WTC11 (cell line): ENCODE measurements at regions not wholly inside any gene's neighbourhood (a gene's known extent, or its start where the extent isn't known, plus 50 kb on each side); places are given as distances from the start of the nearest gene placed in this dataset.

ENCODE experiments used
- ATAC-seq: fragments of 200-7000 bp; cut with Tn5 transposase; 2 replicates; pipeline ENCODE4 v1.10.0; 2021; ENCODE audit warnings: mild to moderate bottlenecking, moderate library complexity
- CTCF ChIA-PET: fragments of 300-600 bp; sonication (Branson Sonifier 250); formaldehyde crosslinking; loops from one replicate; lab custom pipeline; 2021; ENCODE audit warnings: antibody characterized with exemption; lab: Charles Lee
- POLR2A ChIA-PET: fragments of 350-600 bp; sonication (Branson Sonifier 250); formaldehyde crosslinking; loops from one replicate; lab custom pipeline; 2021; ENCODE audit warnings: antibody characterized with exemption; lab: Charles Lee
- DNase-seq: peaks from one replicate; pipeline ENCODE4 v3.0.0; 2021; ENCODE audit warnings: low spot score
- H3K27ac Mint-ChIP-seq: 2 replicates; pipeline ENCODE4 v1.8.0; 2021; ENCODE audit warnings: mixed read lengths
- H3K27me3 Mint-ChIP-seq: 2 replicates; pipeline ENCODE4 v1.8.0; 2021; ENCODE audit warnings: low read depth, mild to moderate bottlenecking, moderate library complexity, mixed read lengths
- H3K36me3 Mint-ChIP-seq: 2 replicates; pipeline ENCODE4 v1.8.0; 2021; ENCODE audit warnings: mixed read lengths
- H3K4me1 Mint-ChIP-seq: 2 replicates; pipeline ENCODE4 v1.8.0; 2022; ENCODE audit warnings: mixed read lengths
- H3K4me3 Mint-ChIP-seq: 2 replicates; pipeline ENCODE4 v1.8.0; 2021; ENCODE audit warnings: mild to moderate bottlenecking, moderate library complexity, mixed read lengths
- H3K9me3 Mint-ChIP-seq: 2 replicates; pipeline ENCODE4 v1.8.0; 2021; ENCODE audit warnings: mixed read lengths
- ATF3 ChIP-seq: sonication (generic); formaldehyde crosslinking; conservative IDR thresholded peaks from 2 replicates; pipeline ENCODE4 v1.8.1; 2022; ENCODE audit warnings: mild to moderate bottlenecking, missing genetic modification reagents
- GABPB1 ChIP-seq: sonication (generic); formaldehyde crosslinking; IDR thresholded peaks from 2 replicates; pipeline ENCODE4 v1.8.1; 2023; ENCODE audit warnings: mild to moderate bottlenecking, missing genetic modification reagents
- GRHL2 ChIP-seq: fragments of 250-450 bp; sonication (Bioruptor Pico); IDR thresholded peaks from 2 replicates; pipeline ENCODE4 v1.8.0; 2022; ENCODE audit warnings: mild to moderate bottlenecking, moderate library complexity; ENCODE audit not compliant: insufficient replicate concordance, severe bottlenecking
- GTF2I ChIP-seq: fragments of 250-450 bp; sonication (Bioruptor Pico); conservative IDR thresholded peaks from 2 replicates; pipeline ENCODE4 v1.4.0; 2021; ENCODE audit warnings: mild to moderate bottlenecking
- IRF2 ChIP-seq: sonication (generic); formaldehyde crosslinking; IDR thresholded peaks from 2 replicates; pipeline ENCODE4 v1.8.0; 2022; ENCODE audit warnings: low read depth, missing genetic modification reagents, borderline replicate concordance
- PREB ChIP-seq: sonication (generic); formaldehyde crosslinking; IDR thresholded peaks from 2 replicates; pipeline ENCODE4 v1.8.1; 2022; ENCODE audit warnings: mild to moderate bottlenecking, missing genetic modification reagents, moderate library complexity, borderline replicate concordance
- RELA ChIP-seq: sonication (generic); formaldehyde crosslinking; IDR thresholded peaks from 2 replicates; pipeline ENCODE4 v1.8.1; 2022; ENCODE audit warnings: missing genetic modification reagents, mild to moderate bottlenecking, borderline replicate concordance
- SMAD4 ChIP-seq: sonication (generic); formaldehyde crosslinking; IDR thresholded peaks from 2 replicates; pipeline ENCODE4 v1.8.0; 2022; ENCODE audit warnings: mild to moderate bottlenecking, missing genetic modification reagents
- SP1 ChIP-seq: sonication (generic); formaldehyde crosslinking; conservative IDR thresholded peaks from 2 replicates; pipeline ENCODE4 v1.8.1; 2022; ENCODE audit warnings: missing genetic modification reagents
- TEAD4 ChIP-seq: sonication (generic); formaldehyde crosslinking; IDR thresholded peaks from 2 replicates; pipeline ENCODE4 v1.8.0; 2022; ENCODE audit warnings: mild to moderate bottlenecking, missing genetic modification reagents
- USF2 ChIP-seq: sonication (generic); formaldehyde crosslinking; IDR thresholded peaks from 2 replicates; pipeline ENCODE4 v1.8.1; 2023; ENCODE audit warnings: mild to moderate bottlenecking, missing genetic modification reagents, moderate library complexity
- ZBTB43 ChIP-seq: sonication (generic); formaldehyde crosslinking; IDR thresholded peaks from 2 replicates; pipeline ENCODE4 v1.8.1; 2023; ENCODE audit warnings: mild to moderate bottlenecking, missing genetic modification reagents
- ZMAT4 ChIP-seq: fragments of 250-450 bp; sonication (Bioruptor Pico); IDR thresholded peaks from 2 replicates; pipeline ENCODE4 v1.9.0; 2021; ENCODE audit warnings: mild to moderate bottlenecking
- ZNF232 ChIP-seq: sonication (generic); formaldehyde crosslinking; IDR thresholded peaks from 2 replicates; pipeline ENCODE4 v1.8.0; 2022; ENCODE audit warnings: mild to moderate bottlenecking, missing genetic modification reagents
- ZNF263 ChIP-seq: sonication (generic); formaldehyde crosslinking; IDR thresholded peaks from 2 replicates; pipeline ENCODE4 v1.8.1; 2022; ENCODE audit warnings: low read depth, mild to moderate bottlenecking, moderate library complexity, missing genetic modification reagents
- ZNF317 ChIP-seq: sonication (generic); formaldehyde crosslinking; IDR thresholded peaks from 2 replicates; pipeline ENCODE4 v1.8.1; 2023; ENCODE audit warnings: low read depth, mild to moderate bottlenecking, moderate library complexity, missing genetic modification reagents, borderline replicate concordance
- ZNF425 ChIP-seq: fragments of 250-450 bp; sonication (Bioruptor Pico); conservative IDR thresholded peaks from 2 replicates; pipeline ENCODE4 v1.9.0; 2021; ENCODE audit warnings: mild to moderate bottlenecking
- ZNF532 ChIP-seq: fragments of 250-450 bp; sonication (Bioruptor Pico); IDR thresholded peaks from 2 replicates; pipeline ENCODE4 v1.9.0; 2021; ENCODE audit warnings: mild to moderate bottlenecking, borderline replicate concordance

- TF ChIP-seq PREB (no peak), SP1 (CRISPR knock-in tag) (no peak)
Measured at GRCh38 chr2:19671311-19671710, 230.5 kb downstream of the TTC32 start (continued).

- no peaks in the 10 kb centered on the region for H3K9me3 Mint-ChIP-seq
- peaks cover under 1% of the 10 kb centered on the region; the same call in 1 of the 2 replicates for H3K4me1 Mint-ChIP-seq
- no peak overlapping the region for H3K4me3 Mint-ChIP-seq
- ChIA-PET CTCF (no interaction called here), POLR2A (no interaction called here)
- TF ChIP-seq GRHL2 (CRISPR knock-in tag) (no peak), IRF2 (no peak), ZNF532 (no peak), ZNF317 (CRISPR knock-in tag) (no peak), RELA (CRISPR knock-in tag) (no peak), ZBTB43 (no peak), ZNF263 (no peak)
- no peaks in the 10 kb centered on the region for H3K27me3 Mint-ChIP-seq
- no peak overlapping the region for H3K27ac Mint-ChIP-seq
- H3K36me3 Mint-ChIP-seq: no peaks in the 10 kb centered on the region
- no peak for ATAC-seq
- no peak for DNase-seq
Measured at GRCh38 chr2:19670303-19670702, 231.5 kb downstream of the TTC32 start.

- Mint-ChIP-seq H3K27me3 (no peaks in the 10 kb centered on the region), H3K4me1 (peaks cover 8% of the 10 kb centered on the region), H3K9me3 (no peaks in the 10 kb centered on the region), H3K36me3 (no peaks in the 10 kb centered on the region), H3K27ac (no peak overlapping the region), H3K4me3 (no peak overlapping the region)
- ATAC-seq: no peak
- ChIA-PET CTCF (no interaction called here), POLR2A (no interaction called here)
- DNase-seq: no peak
- TF ChIP-seq ZNF532 (no peak), ZNF425 (no peak), TEAD4 (no peak), GTF2I (CRISPR knock-in tag) (no peak), SP1 (CRISPR knock-in tag) (no peak), SMAD4 (no peak), USF2 (CRISPR knock-in tag) (no peak), ATF3 (CRISPR knock-in tag) (no peak), ZNF232 (no peak), GRHL2 (CRISPR knock-in tag) (no peak), ZNF263 (no peak), GABPB1 (CRISPR knock-in tag) (no peak), ZMAT4 (CRISPR knock-in tag) (no peak)
Measured at GRCh38 chr2:19669559-19669958, 232.2 kb downstream of the TTC32 start.
